ENCODE measurements at regions not wholly inside any gene's neighbourhood (a gene's known extent, or its start where the extent isn't known, plus 50 kb on each side); places are given as distances from the start of the nearest gene placed in this dataset.

GRCh38 chr11:45583981-45584566 lies 81.3 kb downstream of the CHST1 start:
- Histone ChIP-seq H3K4me1 (ENCODE audit: low read depth) (no peaks in the 10 kb centered on the region), H3K36me3 (no peaks in the 10 kb centered on the region), H3K27me3 (peaks cover 50% of the 10 kb centered on the region), H3K27ac (no peak overlapping the region), H3K4me3 (no peak overlapping the region), H3K9me3 (ENCODE audit: low read depth) (no peaks in the 10 kb centered on the region)
- DNase-seq (ENCODE audit: low read depth in 1 of 2, low spot score in 1 of 2), result no peak
- no peak for TF ChIP-seq CTCF (IDR thresholded peaks at IDR 0.05; ENCODE audit: low read depth, low read length)

GRCh38 chr11:45580399-45580798 lies 85.0 kb downstream of the CHST1 start:
- no peak overlapping the region for H3K27ac ChIP-seq
- no peaks in the 10 kb centered on the region for H3K9me3 ChIP-seq (ENCODE audit: low read depth)
- H3K27me3 ChIP-seq, result peaks cover 42% of the 10 kb centered on the region
- no peaks in the 10 kb centered on the region for H3K36me3 ChIP-seq
- no peaks in the 10 kb centered on the region for H3K4me1 ChIP-seq (ENCODE audit: low read depth)
- DNase-seq (ENCODE audit: low read depth in 1 of 2, low spot score in 1 of 2), result peak; percentile 69 to 82
- H3K4me3 ChIP-seq, result no peak overlapping the region
- TF ChIP-seq CTCF (IDR thresholded peaks at IDR 0.05; ENCODE audit: low read depth, low read length), result no peak

- Histone ChIP-seq H3K4me3 (no peak overlapping the region), H3K27ac (no peak overlapping the region), H3K4me1 (ENCODE audit: low read depth) (no peaks in the 10 kb centered on the region), H3K9me3 (ENCODE audit: low read depth) (no peaks in the 10 kb centered on the region), H3K27me3 (peaks cover 45% of the 10 kb centered on the region), H3K36me3 (no peaks in the 10 kb centered on the region)
- DNase-seq (ENCODE audit: low read depth in 1 of 2, low spot score in 1 of 2), result no peak
- TF ChIP-seq CTCF (IDR thresholded peaks at IDR 0.05; ENCODE audit: low read depth, low read length), result no peak
These were observed 87.1 kb downstream of the CHST1 start for GRCh38 chr11:45578316-45578715.

- H3K4me3 ChIP-seq, result no peak overlapping the region
- no peaks in the 10 kb centered on the region for H3K9me3 ChIP-seq (ENCODE audit: low read depth)
- no peak overlapping the region for H3K27ac ChIP-seq
- no peaks in the 10 kb centered on the region for H3K36me3 ChIP-seq
- H3K4me1 ChIP-seq (ENCODE audit: low read depth), result no peaks in the 10 kb centered on the region
- peaks cover 39% of the 10 kb centered on the region for H3K27me3 ChIP-seq
- TF ChIP-seq CTCF (IDR thresholded peaks at IDR 0.05; ENCODE audit: low read depth, low read length), result no peak
- no peak for DNase-seq (ENCODE audit: low read depth in 1 of 2, low spot score in 1 of 2)
These were observed 87.7 kb downstream of the CHST1 start for GRCh38 chr11:45577752-45578151.

GRCh38 chr11:45576461-45577215 lies 88.8 kb downstream of the CHST1 start:
- Histone ChIP-seq H3K4me1 (ENCODE audit: low read depth) (no peaks in the 10 kb centered on the region), H3K36me3 (no peaks in the 10 kb centered on the region), H3K27me3 (peaks cover 31% of the 10 kb centered on the region), H3K4me3 (no peak overlapping the region), H3K9me3 (ENCODE audit: low read depth) (no peaks in the 10 kb centered on the region), H3K27ac (no peak overlapping the region)
- DNase-seq (ENCODE audit: low read depth in 1 of 2, low spot score in 1 of 2), result no peak
- TF ChIP-seq CTCF (IDR thresholded peaks at IDR 0.05; ENCODE audit: low read depth, low read length), result no peak
